ENCODE measurements at regions not wholly inside any gene's neighbourhood (a gene's known extent, or its start where the extent isn't known, plus 50 kb on each side); places are given as distances from the start of the nearest gene placed in this dataset.

- DNase-seq, result peak; percentile 46
Observed at GRCh38 chr2:237171396-237171795, 85.7 kb downstream of the COPS8 start.

GRCh38 chr2:237171881-237172280 lies 86.2 kb downstream of the COPS8 start:
- no peak for DNase-seq

GRCh38 chr2:237177052-237177451 lies 91.4 kb downstream of the COPS8 start:
- no peak for DNase-seq

GRCh38 chr2:237177986-237178385 lies 92.3 kb downstream of the COPS8 start:
- DNase-seq, result no peak

- no peak for DNase-seq
Observed at GRCh38 chr2:237178396-237178795, 92.7 kb downstream of the COPS8 start.

- DNase-seq, result no peak
Observed at GRCh38 chr2:237179161-237179560, 93.5 kb downstream of the COPS8 start.

- DNase-seq, result no peak
Observed at GRCh38 chr2:237180187-237180586, 94.5 kb downstream of the COPS8 start.

- DNase-seq, result no peak
Observed at GRCh38 chr2:237180987-237181386, 95.3 kb downstream of the COPS8 start.

- DNase-seq, result no peak
Observed at GRCh38 chr2:237181844-237182243, 96.2 kb downstream of the COPS8 start.

GRCh38 chr2:237182422-237183123 lies 96.9 kb downstream of the COPS8 start:
- no peak for DNase-seq

- DNase-seq, result no peak
Observed at GRCh38 chr2:237184192-237184918, 98.7 kb downstream of the COPS8 start.

GRCh38 chr2:237184919-237185552 lies 99.3 kb downstream of the COPS8 start:
- DNase-seq, result no peak

- no peak for DNase-seq
Observed at GRCh38 chr2:237185553-237185925, 99.8 kb downstream of the COPS8 start.

- DNase-seq, result no peak
Observed at GRCh38 chr2:237189799-237190198, 104.1 kb downstream of the COPS8 start.

- no peak for DNase-seq
Observed at GRCh38 chr2:237190966-237191713, 105.5 kb downstream of the COPS8 start.

GRCh38 chr2:237191714-237192081 lies 106.0 kb downstream of the COPS8 start:
- no peak for DNase-seq

- DNase-seq, result no peak
Observed at GRCh38 chr2:237192881-237193280, 107.2 kb downstream of the COPS8 start.

GRCh38 chr2:237193436-237193835 lies 107.7 kb downstream of the COPS8 start:
- DNase-seq, result no peak

GRCh38 chr2:237194081-237194480 lies 108.4 kb downstream of the COPS8 start:
- DNase-seq, result no peak

GRCh38 chr2:237194906-237195305 lies 109.2 kb downstream of the COPS8 start:
- no peak for DNase-seq

- no peak for DNase-seq
Observed at GRCh38 chr2:237195396-237196120, 109.9 kb downstream of the COPS8 start.

- no peak for DNase-seq
Observed at GRCh38 chr2:237196409-237196808, 110.7 kb downstream of the COPS8 start.

Data from right kidney (tissue), 1 donor.